GM10266 (cell line): ENCODE measurements at regions not wholly inside any gene's neighbourhood (a gene's known extent, or its start where the extent isn't known, plus 50 kb on each side); places are given as distances from the start of the nearest gene placed in this dataset.

Experiments used
- DNase-seq: peaks from one replicate; pipeline ENCODE4 v3.0.0; 2012; ENCODE audit errors: extremely low spot score
- TF ChIP-seq, protein P1 (sequence below): IDR thresholded peaks from 2 replicates; pipeline ENCODE4 v1.5.1; 2012; ENCODE audit warnings: mild to moderate bottlenecking, low read depth; ENCODE audit not compliant: control insufficient read depth, insufficient read depth; ENCODE audit errors: missing control alignments

DNA sequence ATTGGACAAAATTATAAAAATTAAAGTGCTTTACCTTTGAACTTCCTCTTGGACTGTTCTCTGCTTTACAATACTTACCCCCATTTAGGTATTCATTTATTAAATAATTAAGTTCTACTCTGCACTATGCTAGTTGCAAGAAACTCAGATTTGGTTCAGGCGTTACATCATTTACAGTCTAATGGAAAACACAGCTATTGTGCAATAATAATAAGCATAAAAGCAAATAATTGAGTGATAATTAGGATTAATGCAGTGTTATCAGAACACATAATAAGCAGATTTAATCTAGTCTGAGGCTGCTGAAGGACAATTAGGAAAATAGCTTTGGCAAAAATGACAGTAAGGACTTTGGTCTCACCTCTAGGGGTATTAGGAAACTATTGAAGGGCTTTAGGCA, 493.2 kb upstream of the ADARB2 start:
- TF ChIP-seq, protein P1, sequence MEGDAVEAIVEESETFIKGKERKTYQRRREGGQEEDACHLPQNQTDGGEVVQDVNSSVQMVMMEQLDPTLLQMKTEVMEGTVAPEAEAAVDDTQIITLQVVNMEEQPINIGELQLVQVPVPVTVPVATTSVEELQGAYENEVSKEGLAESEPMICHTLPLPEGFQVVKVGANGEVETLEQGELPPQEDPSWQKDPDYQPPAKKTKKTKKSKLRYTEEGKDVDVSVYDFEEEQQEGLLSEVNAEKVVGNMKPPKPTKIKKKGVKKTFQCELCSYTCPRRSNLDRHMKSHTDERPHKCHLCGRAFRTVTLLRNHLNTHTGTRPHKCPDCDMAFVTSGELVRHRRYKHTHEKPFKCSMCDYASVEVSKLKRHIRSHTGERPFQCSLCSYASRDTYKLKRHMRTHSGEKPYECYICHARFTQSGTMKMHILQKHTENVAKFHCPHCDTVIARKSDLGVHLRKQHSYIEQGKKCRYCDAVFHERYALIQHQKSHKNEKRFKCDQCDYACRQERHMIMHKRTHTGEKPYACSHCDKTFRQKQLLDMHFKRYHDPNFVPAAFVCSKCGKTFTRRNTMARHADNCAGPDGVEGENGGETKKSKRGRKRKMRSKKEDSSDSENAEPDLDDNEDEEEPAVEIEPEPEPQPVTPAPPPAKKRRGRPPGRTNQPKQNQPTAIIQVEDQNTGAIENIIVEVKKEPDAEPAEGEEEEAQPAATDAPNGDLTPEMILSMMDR, result no peak

DNA sequence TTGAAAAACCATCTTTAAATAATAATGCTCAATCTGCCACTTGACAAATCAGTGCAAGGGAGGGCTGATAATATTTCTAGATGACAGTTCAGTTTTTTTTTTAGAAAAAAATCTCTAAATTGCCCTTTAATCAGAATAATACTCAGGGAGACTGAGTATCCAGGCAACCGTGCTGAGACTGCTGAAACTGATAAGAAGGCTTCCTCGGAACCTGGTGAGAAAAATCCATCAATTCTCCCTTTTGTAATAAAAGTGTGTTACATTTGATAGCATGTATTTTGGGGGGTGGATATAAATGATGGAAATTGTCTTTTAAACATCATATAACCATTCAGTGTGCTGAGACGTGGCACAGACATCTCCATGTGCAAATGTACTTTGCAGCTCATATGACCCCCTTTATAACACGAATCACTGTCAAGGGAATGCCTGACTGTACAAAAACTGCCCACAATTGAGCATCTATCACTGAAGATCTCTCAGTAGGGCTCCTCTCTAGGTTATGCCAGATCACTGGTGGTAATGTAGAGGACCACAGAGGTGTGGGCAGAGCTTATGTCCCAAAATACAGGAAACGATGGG, 491.1 kb upstream of the ADARB2 start:
- no peak for DNase-seq
- TF ChIP-seq, protein P1, result no peak

More for the DNA sequence above, 493.2 kb upstream of the ADARB2 start:
- DNase-seq, result no peak

DNA sequence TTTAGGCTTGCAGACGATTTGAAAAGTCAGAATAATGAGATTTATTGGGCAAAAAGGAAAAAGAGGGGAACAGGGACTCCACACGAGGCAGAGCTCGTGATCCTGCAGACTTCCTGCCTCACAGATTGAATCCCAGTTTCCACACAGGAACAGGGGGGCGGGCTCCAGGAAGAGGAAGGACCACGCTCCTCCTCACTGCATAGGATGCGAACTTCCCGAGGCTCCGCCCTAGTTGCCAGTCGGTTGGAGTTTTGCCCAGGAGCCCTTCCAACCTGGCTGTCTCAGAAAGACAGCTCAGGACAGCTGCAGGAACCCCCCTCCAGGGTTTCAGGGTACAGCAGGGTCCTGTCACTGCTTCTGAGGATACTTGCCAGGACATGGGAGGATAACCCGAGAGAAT, 488.3 kb upstream of the ADARB2 start:
- DNase-seq, result no peak
- TF ChIP-seq, protein P1, result no peak

DNA sequence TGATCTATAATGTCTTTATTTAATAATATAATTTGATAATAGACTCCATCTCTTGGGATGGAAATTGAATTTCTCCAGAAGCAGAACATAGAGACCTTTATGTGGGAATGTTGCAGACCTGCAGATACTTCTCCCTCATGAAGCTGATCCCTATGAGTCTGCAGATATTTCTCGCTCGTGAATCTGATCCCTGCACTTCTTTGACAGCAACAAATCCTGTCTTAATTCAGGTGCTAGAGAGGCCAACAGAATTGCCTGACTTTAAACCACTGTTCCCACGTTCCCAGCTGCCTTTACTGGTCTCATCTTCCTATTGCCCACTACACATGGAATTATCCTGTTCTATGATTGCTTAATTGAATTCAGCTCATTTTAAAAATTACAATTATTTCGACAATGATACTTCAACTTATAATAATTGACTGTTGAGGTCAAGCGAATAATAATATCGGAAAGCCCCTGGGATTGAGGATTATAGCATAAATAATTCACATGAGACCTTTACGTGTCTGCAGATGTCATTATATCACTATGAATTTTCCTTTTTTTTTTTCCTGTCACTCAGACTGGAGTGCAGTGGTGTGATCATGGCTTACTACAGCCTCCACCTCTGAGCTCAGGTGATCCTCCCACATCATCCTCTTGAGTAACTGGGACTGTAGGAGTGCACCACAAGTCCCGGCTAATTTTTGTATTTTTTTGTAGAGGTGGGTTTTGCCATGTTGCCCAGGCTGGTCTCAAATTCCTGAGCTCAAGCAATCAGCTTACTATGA, 486.4 kb upstream of the ADARB2 start:
- no peak for DNase-seq
- TF ChIP-seq, protein P1, result no peak

DNA sequence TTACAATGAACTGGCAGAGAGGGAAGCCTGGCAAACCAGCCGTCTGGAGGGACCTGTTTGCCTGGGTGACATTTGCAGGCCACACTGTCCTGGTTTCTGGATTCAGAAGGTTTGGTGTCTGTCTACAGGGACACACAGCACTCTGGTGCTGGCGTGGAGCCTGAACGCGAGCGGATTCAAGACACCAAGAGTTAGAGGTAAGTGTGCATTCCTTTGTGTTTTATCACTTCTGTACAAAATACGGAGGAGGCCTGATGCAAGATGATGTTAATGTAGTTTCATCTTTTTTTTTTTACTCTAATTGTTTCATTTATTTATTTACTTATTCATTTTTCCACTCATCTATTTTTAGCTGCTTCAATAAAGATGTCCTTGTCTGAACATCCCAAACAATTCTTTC, 485.3 kb upstream of the ADARB2 start:
- DNase-seq, result no peak
- TF ChIP-seq, protein P1, result no peak

DNA sequence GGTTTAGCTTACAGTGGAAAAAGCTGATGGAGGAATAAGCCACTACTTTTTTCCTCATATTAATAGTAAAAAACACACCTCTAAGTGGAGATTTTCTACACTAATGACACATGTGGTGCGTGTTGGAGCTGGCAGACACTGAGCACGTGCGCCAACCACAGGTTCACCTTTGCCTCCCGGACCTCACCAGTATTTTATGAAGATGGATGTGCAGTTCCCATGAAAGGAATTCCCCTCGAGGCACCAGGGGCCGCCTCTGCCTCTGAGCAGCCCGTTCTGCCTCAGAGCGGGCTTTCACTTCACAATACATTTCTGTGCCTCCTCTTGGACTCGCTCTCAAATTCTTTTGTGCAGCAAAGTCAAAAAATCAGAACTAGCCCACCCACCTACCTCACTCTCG, 477.5 kb upstream of the ADARB2 start:
- DNase-seq, result no peak

More for the DNA sequence above, 477.5 kb upstream of the ADARB2 start:
- TF ChIP-seq, protein P1, result no peak
